ENCODE measurements at regions not wholly inside any gene's neighbourhood (a gene's known extent, or its start where the extent isn't known, plus 50 kb on each side); places are given as distances from the start of the nearest gene placed in this dataset.

DNA sequence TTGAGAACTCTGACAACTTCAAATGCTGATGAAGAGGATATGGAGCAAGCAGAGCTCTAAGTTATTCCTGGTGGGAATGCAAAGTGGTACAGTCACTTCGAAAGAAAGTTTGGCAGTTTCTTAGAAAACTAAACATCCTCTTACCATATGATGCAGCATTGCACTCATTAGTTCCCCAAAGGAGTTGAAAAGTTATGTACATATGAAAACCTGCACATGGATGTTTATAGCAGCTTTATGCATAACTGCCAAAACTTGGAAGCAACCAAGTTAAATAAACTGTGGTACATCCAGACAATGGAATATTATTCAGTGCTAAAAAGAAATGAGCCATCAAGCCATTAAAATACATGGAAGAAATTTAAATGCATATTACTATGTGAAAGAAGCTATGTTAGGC lies 779.3 kb upstream of the COBL start:
- TF ChIP-seq GATA3 (IDR thresholded peaks at IDR 0.05; ENCODE audit: low read depth, low read length) (no peak), GATA2 (IDR thresholded peaks at IDR 0.05; ENCODE audit: low read depth, low read length) (no peak)
